SH-SY5Y (cell line): ENCODE measurements at regions not wholly inside any gene's neighbourhood (a gene's known extent, or its start where the extent isn't known, plus 50 kb on each side); places are given as distances from the start of the nearest gene placed in this dataset.

Source experiments
- GATA2 ChIP-seq: IDR thresholded peaks from 2 replicates; pipeline ENCODE4 v1.6.1; 2011; ENCODE audit warnings: mild to moderate bottlenecking, low read depth, low read length
- GATA3 ChIP-seq: IDR thresholded peaks from 2 replicates; pipeline ENCODE4 v1.6.1; 2011; ENCODE audit warnings: low read depth, mild to moderate bottlenecking, low read length, moderate library complexity

GRCh38 chr3:147305533-147306250 is 100.7 kb downstream of the ZIC4 start:
- no peak for TF ChIP-seq GATA3
- TF ChIP-seq GATA2: no peak
